RWPE2 (cell line): ENCODE measurements at regions not wholly inside any gene's neighbourhood (a gene's known extent, or its start where the extent isn't known, plus 50 kb on each side); places are given as distances from the start of the nearest gene placed in this dataset.

Source experiments
- ATAC-seq: fragments of 200-7000 bp; cut with Tn5 transposase; 3 replicates; pipeline ENCODE4 v1.9.1; 2021; ENCODE audit warnings: low read depth
- DNase-seq: peaks from one replicate; pipeline ENCODE4 v3.0.0-alpha.2; 2020; ENCODE audit warnings: low spot score
- H3K27ac ChIP-seq: fragments of 450-650 bp; 2 replicates; pipeline ENCODE4 v1.5.1; 2017; ENCODE audit warnings: mild to moderate bottlenecking; ENCODE audit not compliant: poor library complexity, severe bottlenecking
- H3K27me3 ChIP-seq: fragments of 250-450 bp; sonication (Bioruptor Pico); 2 replicates; pipeline ENCODE4 v1.5.1; 2021; ENCODE audit warnings: mild to moderate bottlenecking, moderate library complexity; ENCODE audit not compliant: insufficient read depth, poor library complexity, severe bottlenecking
- H3K36me3 ChIP-seq: fragments of 250-450 bp; sonication (Bioruptor Pico); 2 replicates; pipeline ENCODE4 v1.5.1; 2020; ENCODE audit warnings: low read depth, mild to moderate bottlenecking, moderate library complexity
- H3K4me1 ChIP-seq: fragments of 250-450 bp; sonication (Bioruptor Pico); 2 replicates; pipeline ENCODE4 v1.5.1; 2021; ENCODE audit warnings: mild to moderate bottlenecking, moderate library complexity; ENCODE audit not compliant: insufficient read depth, poor library complexity, severe bottlenecking
- H3K4me3 ChIP-seq: fragments of 250-450 bp; sonication (Bioruptor Pico); 2 replicates; pipeline ENCODE4 v1.5.1; 2021; ENCODE audit warnings: mild to moderate bottlenecking, moderate library complexity; ENCODE audit not compliant: severe bottlenecking
- H3K9me3 ChIP-seq: fragments of 250-450 bp; sonication (Bioruptor Pico); 2 replicates; pipeline ENCODE4 v1.5.1; 2021; ENCODE audit warnings: mild to moderate bottlenecking, moderate library complexity; ENCODE audit not compliant: severe bottlenecking
- TF ChIP-seq, protein P1 (sequence below): fragments of 450-650 bp; IDR thresholded peaks from one replicate; pipeline ENCODE4 v1.5.1; 2017; ENCODE audit warnings: mild to moderate bottlenecking, moderate library complexity; ENCODE audit not compliant: poor library complexity, severe bottlenecking

- TF ChIP-seq, protein P1, sequence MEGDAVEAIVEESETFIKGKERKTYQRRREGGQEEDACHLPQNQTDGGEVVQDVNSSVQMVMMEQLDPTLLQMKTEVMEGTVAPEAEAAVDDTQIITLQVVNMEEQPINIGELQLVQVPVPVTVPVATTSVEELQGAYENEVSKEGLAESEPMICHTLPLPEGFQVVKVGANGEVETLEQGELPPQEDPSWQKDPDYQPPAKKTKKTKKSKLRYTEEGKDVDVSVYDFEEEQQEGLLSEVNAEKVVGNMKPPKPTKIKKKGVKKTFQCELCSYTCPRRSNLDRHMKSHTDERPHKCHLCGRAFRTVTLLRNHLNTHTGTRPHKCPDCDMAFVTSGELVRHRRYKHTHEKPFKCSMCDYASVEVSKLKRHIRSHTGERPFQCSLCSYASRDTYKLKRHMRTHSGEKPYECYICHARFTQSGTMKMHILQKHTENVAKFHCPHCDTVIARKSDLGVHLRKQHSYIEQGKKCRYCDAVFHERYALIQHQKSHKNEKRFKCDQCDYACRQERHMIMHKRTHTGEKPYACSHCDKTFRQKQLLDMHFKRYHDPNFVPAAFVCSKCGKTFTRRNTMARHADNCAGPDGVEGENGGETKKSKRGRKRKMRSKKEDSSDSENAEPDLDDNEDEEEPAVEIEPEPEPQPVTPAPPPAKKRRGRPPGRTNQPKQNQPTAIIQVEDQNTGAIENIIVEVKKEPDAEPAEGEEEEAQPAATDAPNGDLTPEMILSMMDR, result no peak
- no peaks in the 10 kb centered on the region for H3K9me3 ChIP-seq
- no peaks in the 10 kb centered on the region for H3K4me1 ChIP-seq
Measured at GRCh38 chr6:170019818-170020583, 268.6 kb downstream of the ERMARD start.

GRCh38 chr6:170018936-170019817, 267.8 kb downstream of the ERMARD start:
- TF ChIP-seq, protein P1, result no peak
- Histone ChIP-seq H3K9me3 (no peaks in the 10 kb centered on the region), H3K4me1 (no peaks in the 10 kb centered on the region), H3K4me3 (no peak overlapping the region), H3K27ac (no peak overlapping the region), H3K27me3 (no peaks in the 10 kb centered on the region), H3K36me3 (no peaks in the 10 kb centered on the region)
- ATAC-seq, result peak; percentile 83
- no peak for DNase-seq

More at GRCh38 chr6:170019818-170020583, 268.6 kb downstream of the ERMARD start:
- Histone ChIP-seq H3K27me3 (no peaks in the 10 kb centered on the region), H3K4me3 (no peak overlapping the region), H3K27ac (no peak overlapping the region), H3K36me3 (no peaks in the 10 kb centered on the region)
- ATAC-seq, result no peak
- DNase-seq, result no peak

DNA sequence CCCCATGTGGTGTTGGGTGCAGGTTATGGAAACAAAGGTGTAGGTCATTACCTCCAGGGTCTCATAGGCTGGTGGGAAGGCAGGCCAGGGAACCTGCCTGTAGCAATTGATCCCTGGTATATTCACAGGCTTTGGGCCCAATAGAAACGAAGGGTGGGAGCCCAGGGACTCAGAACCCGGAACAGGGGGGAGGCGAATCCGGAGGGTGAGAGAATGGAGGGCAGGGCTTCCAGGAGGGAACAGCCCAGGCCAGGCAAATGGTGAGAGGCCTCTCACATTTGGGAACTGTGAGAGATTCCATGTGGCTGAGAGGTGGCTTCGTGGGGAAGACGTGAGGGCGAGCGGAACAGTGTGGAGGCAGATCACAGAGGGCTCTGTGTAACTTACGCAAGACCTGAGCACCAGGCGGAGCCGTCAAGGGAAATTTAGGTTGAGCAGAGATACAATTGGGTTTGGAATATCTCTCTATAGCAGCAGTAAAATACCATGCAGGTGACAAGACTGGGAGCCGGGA, 267.1 kb downstream of the ERMARD start:
- Histone ChIP-seq H3K4me1 (no peaks in the 10 kb centered on the region), H3K9me3 (no peaks in the 10 kb centered on the region), H3K4me3 (no peak overlapping the region), H3K27me3 (no peaks in the 10 kb centered on the region), H3K27ac (no peak overlapping the region), H3K36me3 (no peaks in the 10 kb centered on the region)
- DNase-seq (no peak), ATAC-seq (no peak)
- TF ChIP-seq, protein P1, result no peak

GRCh38 chr6:170017603-170018320, 266.3 kb downstream of the ERMARD start:
- no peak for ATAC-seq
- TF ChIP-seq, protein P1, result no peak
- no peaks in the 10 kb centered on the region for H3K9me3 ChIP-seq
- no peak for DNase-seq
- H3K27ac ChIP-seq, result no peak overlapping the region
- no peaks in the 10 kb centered on the region for H3K36me3 ChIP-seq
- H3K4me3 ChIP-seq, result no peak overlapping the region
- no peaks in the 10 kb centered on the region for H3K27me3 ChIP-seq
- H3K4me1 ChIP-seq, result no peaks in the 10 kb centered on the region
